Nephron (organoid): ENCODE measurements at regions not wholly inside any gene's neighbourhood (a gene's known extent, or its start where the extent isn't known, plus 50 kb on each side); places are given as distances from the start of the nearest gene placed in this dataset.

Source experiments
- H3K27ac Mint-ChIP-seq, 3 experiments: 2 replicates each; pipeline ENCODE4 v1.8.0; 2020; ENCODE audit warnings: mixed read lengths in 3 of 3, mild to moderate bottlenecking in 2 of 3, moderate library complexity in 1 of 3
- H3K27me3 Mint-ChIP-seq: 2 replicates; pipeline ENCODE4 v1.8.0; 2021; ENCODE audit warnings: low read depth, mild to moderate bottlenecking, moderate library complexity, mixed read lengths
- H3K36me3 Mint-ChIP-seq: 2 replicates; pipeline ENCODE4 v1.8.0; 2020; ENCODE audit warnings: low read depth, mixed read lengths
- H3K4me1 Mint-ChIP-seq: 2 replicates; pipeline ENCODE4 v1.8.0; 2020; ENCODE audit warnings: mixed read lengths
- H3K4me3 Mint-ChIP-seq, 3 experiments: 2 replicates each; pipeline ENCODE4 v1.8.0; 2020; ENCODE audit warnings: mild to moderate bottlenecking in 3 of 3, mixed read lengths in 3 of 3, moderate library complexity in 2 of 3
- H3K9me3 Mint-ChIP-seq: 2 replicates; pipeline ENCODE4 v1.8.0; 2020; ENCODE audit warnings: mixed read lengths
- CTCF ChIP-seq, 3 experiments: fragments of 200-600 bp; sonication (generic); IDR thresholded peaks; one replicate each; pipeline ENCODE4 v1.5.0; 2021; ENCODE audit warnings: antibody characterized with exemption in 3 of 3; ENCODE audit not compliant: unreplicated experiment in 3 of 3

GRCh38 chr2:11989354-11989703 lies 242.9 kb downstream of the LPIN1 start:
- TF ChIP-seq CTCF (IDR thresholded peaks at IDR 0.05; ENCODE audit: unreplicated experiment in 3 of 3) = no peak
- peaks cover 63% of the 10 kb centered on the region for H3K27me3 Mint-ChIP-seq
- peaks cover 6% of the 10 kb centered on the region for H3K9me3 Mint-ChIP-seq
- H3K36me3 Mint-ChIP-seq = no peaks in the 10 kb centered on the region
- H3K4me1 Mint-ChIP-seq = peaks cover 11% of the 10 kb centered on the region
- H3K4me3 Mint-ChIP-seq = no peak overlapping the region
- H3K27ac Mint-ChIP-seq = no peak overlapping the region

GRCh38 chr2:11990576-11990975 lies 244.1 kb downstream of the LPIN1 start:
- Mint-ChIP-seq H3K27me3 (peaks cover 61% of the 10 kb centered on the region), H3K27ac (no peak overlapping the region), H3K9me3 (peaks cover 16% of the 10 kb centered on the region), H3K4me3 (no peak overlapping the region), H3K4me1 (peaks cover 5% of the 10 kb centered on the region), H3K36me3 (no peaks in the 10 kb centered on the region)
- no peak for TF ChIP-seq CTCF (IDR thresholded peaks at IDR 0.05; ENCODE audit: unreplicated experiment in 3 of 3)

GRCh38 chr2:11993749-11994148 lies 247.3 kb downstream of the LPIN1 start:
- H3K9me3 Mint-ChIP-seq = peaks cover 16% of the 10 kb centered on the region
- H3K4me1 Mint-ChIP-seq = peaks cover 5% of the 10 kb centered on the region
- no peak overlapping the region for H3K27ac Mint-ChIP-seq
- H3K27me3 Mint-ChIP-seq = peaks cover 38% of the 10 kb centered on the region
- no peak for TF ChIP-seq CTCF (IDR thresholded peaks at IDR 0.05; ENCODE audit: unreplicated experiment in 3 of 3)
- H3K4me3 Mint-ChIP-seq = no peak overlapping the region
- H3K36me3 Mint-ChIP-seq = no peaks in the 10 kb centered on the region

GRCh38 chr2:11995456-11995855 lies 249.0 kb downstream of the LPIN1 start:
- no peaks in the 10 kb centered on the region for H3K4me1 Mint-ChIP-seq
- H3K27ac Mint-ChIP-seq = peak overlapping the region in 1 of 3 experiments; percentile 32
- H3K4me3 Mint-ChIP-seq = no peak overlapping the region
- H3K9me3 Mint-ChIP-seq = peaks cover 16% of the 10 kb centered on the region
- H3K36me3 Mint-ChIP-seq = no peaks in the 10 kb centered on the region
- H3K27me3 Mint-ChIP-seq = peaks cover 25% of the 10 kb centered on the region
- TF ChIP-seq CTCF (IDR thresholded peaks at IDR 0.05; ENCODE audit: unreplicated experiment in 3 of 3) = no peak

- no peak overlapping the region for H3K27ac Mint-ChIP-seq
- peaks cover 16% of the 10 kb centered on the region for H3K9me3 Mint-ChIP-seq
- H3K36me3 Mint-ChIP-seq = no peaks in the 10 kb centered on the region
Measured at GRCh38 chr2:11996618-11997017, 250.2 kb downstream of the LPIN1 start.

More at GRCh38 chr2:11996618-11997017, 250.2 kb downstream of the LPIN1 start:
- Mint-ChIP-seq H3K27me3 (peaks cover 28% of the 10 kb centered on the region), H3K4me3 (no peak overlapping the region), H3K4me1 (no peaks in the 10 kb centered on the region)
- TF ChIP-seq CTCF (IDR thresholded peaks at IDR 0.05; ENCODE audit: unreplicated experiment in 3 of 3) = no peak
